ENCODE measurements at regions not wholly inside any gene's neighbourhood (a gene's known extent, or its start where the extent isn't known, plus 50 kb on each side); places are given as distances from the start of the nearest gene placed in this dataset.

- TF ChIP-seq, protein P1, sequence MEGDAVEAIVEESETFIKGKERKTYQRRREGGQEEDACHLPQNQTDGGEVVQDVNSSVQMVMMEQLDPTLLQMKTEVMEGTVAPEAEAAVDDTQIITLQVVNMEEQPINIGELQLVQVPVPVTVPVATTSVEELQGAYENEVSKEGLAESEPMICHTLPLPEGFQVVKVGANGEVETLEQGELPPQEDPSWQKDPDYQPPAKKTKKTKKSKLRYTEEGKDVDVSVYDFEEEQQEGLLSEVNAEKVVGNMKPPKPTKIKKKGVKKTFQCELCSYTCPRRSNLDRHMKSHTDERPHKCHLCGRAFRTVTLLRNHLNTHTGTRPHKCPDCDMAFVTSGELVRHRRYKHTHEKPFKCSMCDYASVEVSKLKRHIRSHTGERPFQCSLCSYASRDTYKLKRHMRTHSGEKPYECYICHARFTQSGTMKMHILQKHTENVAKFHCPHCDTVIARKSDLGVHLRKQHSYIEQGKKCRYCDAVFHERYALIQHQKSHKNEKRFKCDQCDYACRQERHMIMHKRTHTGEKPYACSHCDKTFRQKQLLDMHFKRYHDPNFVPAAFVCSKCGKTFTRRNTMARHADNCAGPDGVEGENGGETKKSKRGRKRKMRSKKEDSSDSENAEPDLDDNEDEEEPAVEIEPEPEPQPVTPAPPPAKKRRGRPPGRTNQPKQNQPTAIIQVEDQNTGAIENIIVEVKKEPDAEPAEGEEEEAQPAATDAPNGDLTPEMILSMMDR (IDR thresholded peaks at IDR 0.05): no peak
- no peak for TF ChIP-seq POLR2A (IDR thresholded peaks at IDR 0.05)
- TF ChIP-seq EP300 (IDR thresholded peaks at IDR 0.05): no peak
Measured at GRCh38 chr5:160494451-160494850, 72.8 kb downstream of the PTTG1 start.
